Stimulated activated CD8-positive, alpha-beta memory T cell treated with anti-CD3 and anti-CD28 coated beads, Interleukin-7, amount 100 ng/mL, for 24 hours (primary cell): ENCODE measurements at regions not wholly inside any gene's neighbourhood (a gene's known extent, or its start where the extent isn't known, plus 50 kb on each side); places are given as distances from the start of the nearest gene placed in this dataset.
"Not testable (repeated sequence)": the region's sequence is repeated elsewhere in the genome, so short reads cannot be mapped to it uniquely, and the experiment has no call there.

Source experiments
- DNase-seq: peaks from one replicate; pipeline ENCODE4 v3.0.0-alpha.2; 2020; ENCODE audit warnings: low read depth

- DNase-seq, result no peak
These were observed 1504.5 kb upstream of the PCDH10 start for GRCh38 chr4:131644619-131645018.

DNA sequence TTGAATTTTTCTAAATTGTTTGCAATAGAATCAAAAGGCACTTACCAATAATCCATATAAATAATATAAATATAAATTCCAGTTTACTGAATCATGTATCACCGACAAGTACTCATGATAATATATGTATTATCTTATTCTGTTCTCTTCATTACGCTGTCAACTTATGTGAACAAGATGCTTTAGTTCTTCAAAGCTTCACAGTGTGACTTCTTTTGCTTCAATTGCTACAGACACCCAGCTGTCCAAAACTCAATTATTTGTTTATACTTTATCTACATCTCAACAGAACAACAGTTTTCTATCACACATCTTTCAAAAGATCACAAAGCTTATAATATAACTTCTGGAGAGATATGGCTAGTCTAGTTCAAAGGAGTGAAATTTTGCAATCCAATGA lies 1499.9 kb upstream of the PCDH10 start:
- no peak for DNase-seq

DNA sequence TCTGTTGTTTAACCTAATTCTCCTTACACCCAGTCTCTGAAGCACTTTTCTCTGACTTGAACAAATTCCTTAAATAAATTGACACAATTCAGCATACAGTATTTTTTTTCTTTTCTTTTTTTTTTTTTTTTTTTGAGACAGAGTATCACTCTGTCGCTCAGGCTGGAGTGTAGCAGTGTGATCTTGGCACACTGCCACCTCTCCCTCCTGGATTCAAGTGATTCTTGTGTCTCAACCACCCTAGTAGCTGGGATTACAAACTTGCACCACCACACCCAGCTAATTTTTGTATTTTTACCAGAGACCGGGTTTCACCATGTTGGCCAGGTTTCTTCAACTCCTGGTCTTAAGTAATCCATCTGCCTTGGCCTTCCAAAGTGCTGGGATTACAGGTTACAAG lies 1498.1 kb upstream of the PCDH10 start:
- DNase-seq, result no peak

DNA sequence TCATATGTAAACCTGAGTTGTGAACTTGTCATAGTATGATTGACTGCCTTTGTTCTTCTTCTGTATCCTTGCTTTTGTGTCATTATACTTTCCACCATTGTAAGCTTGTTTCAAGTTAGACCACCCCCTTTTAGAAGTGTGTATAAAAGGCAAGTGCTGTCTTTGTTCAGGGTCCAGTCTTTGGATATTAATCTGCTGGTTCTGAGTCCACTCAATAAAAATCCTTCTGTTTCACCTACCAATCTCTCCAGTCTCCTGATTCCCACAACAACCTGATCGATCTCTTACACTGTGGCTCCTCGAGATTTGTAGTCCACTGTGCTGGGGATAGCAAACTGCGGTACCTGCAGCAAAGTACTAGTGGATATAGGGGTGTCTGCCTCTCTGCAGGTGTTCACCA lies 1465.8 kb upstream of the PCDH10 start:
- not testable (repeated sequence) for DNase-seq

- DNase-seq, result no peak
These were observed 1427.2 kb upstream of the PCDH10 start for GRCh38 chr4:131721883-131722282.

DNA sequence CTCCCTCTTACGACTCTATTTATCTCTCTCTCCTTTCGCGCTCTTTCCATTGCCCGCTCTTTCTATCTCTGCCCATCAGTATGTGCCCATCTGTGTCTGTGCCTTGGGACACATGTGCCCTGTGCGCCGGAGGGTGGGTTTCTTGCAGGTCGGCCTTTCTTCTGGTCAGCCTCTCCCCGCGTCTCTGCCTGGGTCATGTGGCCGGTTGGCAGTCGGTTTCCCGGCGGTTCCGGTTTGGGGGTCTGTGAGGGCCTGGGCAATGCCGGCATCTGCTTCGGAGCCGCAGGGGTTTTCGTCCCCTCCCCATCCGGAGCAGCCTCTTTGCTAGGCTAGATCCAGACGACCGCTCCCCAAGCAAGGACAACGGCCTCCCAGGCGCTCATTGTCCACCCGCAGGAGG lies 1426.0 kb upstream of the PCDH10 start:
- not testable (repeated sequence) for DNase-seq

- peak; percentile 32 for DNase-seq
These were observed 1424.2 kb upstream of the PCDH10 start for GRCh38 chr4:131724847-131725246.

DNA sequence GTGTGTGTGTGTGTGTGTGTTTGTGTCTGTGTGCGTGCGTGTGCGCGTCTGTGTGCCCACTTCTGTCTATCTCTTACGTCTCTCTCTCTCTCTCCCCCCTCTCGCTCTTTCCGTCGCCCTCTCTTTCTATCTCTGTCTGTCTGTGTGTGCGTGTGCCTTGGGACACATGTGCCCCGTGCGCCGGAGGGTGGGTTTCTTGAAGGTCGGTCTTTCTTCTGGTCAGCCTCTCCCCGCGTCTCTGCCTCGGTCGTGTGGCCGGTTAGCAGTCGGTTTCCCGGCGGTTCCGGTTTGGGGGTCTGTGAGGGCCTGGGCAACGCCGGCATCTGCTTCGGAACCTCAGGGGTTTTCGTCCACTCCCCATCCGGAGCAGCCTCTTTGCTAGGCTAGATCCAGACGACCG lies 1423.6 kb upstream of the PCDH10 start:
- DNase-seq, result not testable (repeated sequence)

DNA sequence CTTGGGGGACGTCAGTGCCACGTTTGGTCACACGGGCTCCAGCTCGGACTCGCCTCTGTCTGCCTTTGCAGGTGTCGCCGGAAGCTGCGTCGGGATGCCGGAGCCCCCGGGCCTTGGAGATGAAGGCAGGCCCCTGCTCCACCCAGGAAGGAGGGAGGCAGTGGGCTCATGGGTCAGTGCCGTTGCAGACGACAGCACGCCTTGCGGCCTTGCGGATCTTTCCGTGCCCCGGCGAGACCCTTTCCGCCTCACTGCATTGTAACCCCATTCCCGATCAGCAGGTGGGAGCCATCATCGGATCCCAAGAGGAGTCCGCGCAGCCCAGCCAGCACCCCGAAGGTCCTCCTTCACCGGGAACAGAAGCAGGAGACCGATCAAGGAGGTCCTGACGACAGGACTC lies 1422.2 kb upstream of the PCDH10 start:
- not testable (repeated sequence) for DNase-seq

DNA sequence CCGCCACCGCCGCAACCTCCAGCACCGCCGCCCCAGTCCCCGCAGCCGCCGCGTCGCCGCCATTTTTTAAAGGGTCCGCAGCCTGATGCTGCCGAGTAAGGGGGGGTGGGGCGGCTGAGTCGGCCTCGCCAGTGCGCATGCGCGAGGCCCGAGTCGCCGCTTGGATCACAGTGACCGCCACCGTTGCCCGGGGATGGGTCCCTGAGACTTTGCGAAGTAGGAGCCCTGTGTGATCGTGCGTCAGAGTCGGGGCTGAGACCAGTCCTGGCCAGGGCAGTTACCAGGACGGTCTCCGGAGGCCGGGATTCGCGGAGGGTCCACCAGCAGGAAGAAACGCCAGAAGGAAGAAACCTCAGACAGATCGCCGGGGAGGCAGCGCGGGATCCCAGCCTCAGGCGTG lies 1421.7 kb upstream of the PCDH10 start:
- DNase-seq, result not testable (repeated sequence)

DNA sequence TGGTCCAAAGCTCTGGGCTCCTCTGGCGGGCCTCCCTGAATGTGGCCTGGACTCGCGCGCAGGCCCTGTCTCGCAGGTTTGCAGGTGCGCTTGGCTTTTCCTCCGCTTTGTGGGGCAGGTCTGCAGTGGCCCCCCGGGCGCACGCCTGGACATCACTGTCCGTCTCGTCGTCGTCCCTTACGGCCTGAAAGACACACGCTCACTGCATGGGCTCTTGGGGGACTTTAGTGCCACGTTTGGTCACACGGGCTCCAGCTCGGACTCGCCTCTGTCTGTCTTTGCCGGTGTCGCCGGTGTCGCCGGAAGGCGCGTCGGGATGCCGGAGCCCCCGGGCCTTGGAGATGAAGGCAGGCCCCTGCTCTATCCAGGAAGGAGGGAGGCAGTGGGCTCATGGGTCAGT lies 1419.9 kb upstream of the PCDH10 start:
- DNase-seq, result not testable (repeated sequence)

GRCh38 chr4:131729716-131730398 lies 1419.2 kb upstream of the PCDH10 start:
- DNase-seq, result not testable (repeated sequence)

- DNase-seq, result not testable (repeated sequence)
These were observed 1418.5 kb upstream of the PCDH10 start for GRCh38 chr4:131730574-131730973.

DNA sequence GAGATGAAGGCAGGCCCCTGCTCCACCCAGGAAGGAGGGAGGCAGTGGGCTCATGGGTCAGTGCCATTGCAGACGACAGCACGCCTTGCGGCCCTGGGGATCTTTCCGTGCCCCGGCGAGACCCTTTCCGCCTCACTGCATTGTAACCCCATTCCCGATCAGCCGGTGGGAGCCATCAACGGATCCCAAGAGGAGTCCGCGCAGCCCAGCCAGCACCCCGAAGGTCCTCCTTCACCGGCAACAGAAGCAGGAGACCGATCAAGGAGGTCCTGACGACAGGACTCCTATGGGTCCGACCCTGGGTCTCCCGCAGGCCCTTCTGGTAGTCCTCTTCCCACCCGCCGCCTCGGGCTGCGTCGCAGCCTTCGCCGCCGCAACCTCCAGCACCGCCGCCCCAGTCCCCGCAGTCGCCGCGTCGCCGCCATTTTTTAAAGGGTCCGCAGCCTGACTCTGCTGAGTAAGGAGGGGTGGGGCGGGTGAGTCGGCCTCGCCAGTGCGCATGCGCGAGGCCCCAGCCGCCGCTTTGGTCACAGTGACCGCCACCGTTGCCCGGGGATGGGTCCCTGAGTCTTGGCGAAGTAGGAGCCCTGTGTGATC lies 1417.0 kb upstream of the PCDH10 start:
- DNase-seq, result not testable (repeated sequence)

GRCh38 chr4:131734321-131734720 lies 1414.8 kb upstream of the PCDH10 start:
- DNase-seq, result not testable (repeated sequence)

- not testable (repeated sequence) for DNase-seq
These were observed 1414.2 kb upstream of the PCDH10 start for GRCh38 chr4:131734851-131735385.

DNA sequence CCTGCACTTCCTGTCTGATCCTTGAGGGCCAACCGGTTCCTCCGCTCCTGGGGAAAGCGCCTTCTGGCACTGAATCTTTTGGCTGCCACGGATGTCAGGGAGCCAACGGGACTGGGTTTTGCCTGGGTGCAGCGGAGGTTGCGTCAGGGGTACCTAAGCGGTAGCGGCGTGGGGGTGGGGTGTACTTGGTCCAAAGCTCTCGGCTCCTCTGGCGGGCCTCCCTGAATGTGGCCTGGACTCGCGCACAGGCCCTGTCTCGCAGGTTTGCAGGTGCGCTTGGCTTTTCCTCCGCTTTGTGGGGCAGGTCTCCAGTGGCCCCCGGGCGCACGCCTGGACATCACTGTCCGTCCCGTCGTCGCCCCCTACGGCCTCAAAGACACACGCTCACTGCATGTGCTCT lies 1410.1 kb upstream of the PCDH10 start:
- DNase-seq, result not testable (repeated sequence)

DNA sequence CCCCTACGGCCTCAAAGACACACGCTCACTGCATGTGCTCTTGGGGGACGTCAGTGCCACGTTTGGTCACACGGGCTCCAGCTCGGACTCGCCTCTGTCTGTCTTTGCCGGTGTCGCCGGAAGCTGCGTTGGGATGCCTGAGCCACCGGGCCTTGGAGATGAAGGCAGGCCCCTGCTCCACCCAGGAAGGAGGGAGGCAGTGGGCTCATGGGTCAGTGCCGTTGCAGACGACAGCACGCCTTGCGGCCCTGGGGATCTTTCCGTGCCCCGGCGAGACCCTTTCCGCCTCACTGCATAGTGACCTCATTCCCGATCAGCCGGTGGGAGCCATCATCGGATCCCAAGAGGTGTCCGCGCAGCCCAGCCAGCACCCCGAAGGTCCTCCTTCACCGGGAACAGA lies 1407.3 kb upstream of the PCDH10 start:
- DNase-seq, result not testable (repeated sequence)

GRCh38 chr4:131742536-131743205 lies 1406.4 kb upstream of the PCDH10 start:
- not testable (repeated sequence) for DNase-seq

- DNase-seq, result not testable (repeated sequence)
These were observed 1405.7 kb upstream of the PCDH10 start for GRCh38 chr4:131743348-131743747.

DNA sequence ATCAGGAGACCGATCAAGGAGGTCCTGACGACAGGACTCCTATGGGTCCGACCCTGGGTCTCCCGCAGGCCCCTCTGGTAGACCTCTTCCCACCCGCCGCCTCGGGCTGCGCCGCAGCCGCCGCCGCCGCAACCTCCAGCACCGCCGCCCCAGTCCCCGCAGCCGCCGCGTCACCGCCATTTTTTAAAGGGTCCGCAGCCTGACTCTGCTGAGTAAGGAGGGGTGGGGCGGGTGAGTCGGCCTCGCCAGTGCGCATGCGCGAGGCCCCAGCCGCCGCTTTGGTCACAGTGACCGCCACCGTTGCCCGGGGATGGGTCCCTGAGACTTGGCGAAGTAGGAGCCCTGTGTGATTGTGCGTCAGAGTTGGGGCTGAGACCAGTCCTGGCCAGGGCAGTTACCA lies 1401.9 kb upstream of the PCDH10 start:
- not testable (repeated sequence) for DNase-seq

DNA sequence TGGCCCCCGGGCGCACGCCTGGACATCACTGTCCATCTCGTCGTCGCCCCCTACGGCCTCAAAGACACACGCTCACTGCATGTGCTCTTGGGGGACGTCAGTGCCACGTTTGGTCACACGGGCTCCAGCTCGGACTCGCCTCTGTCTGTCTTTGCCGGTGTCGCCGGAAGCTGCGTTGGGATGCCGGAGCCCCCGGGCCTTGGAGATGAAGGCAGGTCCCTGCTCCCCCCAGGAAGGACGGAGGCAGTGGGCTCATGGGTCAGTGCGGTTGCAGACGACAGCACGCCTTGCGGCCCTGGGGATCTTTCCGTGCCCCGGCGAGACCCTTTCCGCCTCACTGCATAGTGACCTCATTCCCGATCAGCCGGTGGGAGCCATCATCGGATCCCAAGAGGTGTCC lies 1399.9 kb upstream of the PCDH10 start:
- DNase-seq, result not testable (repeated sequence)

GRCh38 chr4:131750006-131750405 lies 1399.1 kb upstream of the PCDH10 start:
- not testable (repeated sequence) for DNase-seq
